Caco-2 (cell line): ENCODE measurements at regions not wholly inside any gene's neighbourhood (a gene's known extent, or its start where the extent isn't known, plus 50 kb on each side); places are given as distances from the start of the nearest gene placed in this dataset.

Source experiments
- BruUV-seq: library from RNA; stranded (reverse); fragments of 400-500 nt; replicated peaks from 2 replicates; lab custom pipeline; 2021; lab: Mats Ljungman, UMichigan
- CTCF ChIA-PET: fragments of 300-600 bp; sonication (Branson Sonifier 250); formaldehyde crosslinking; loops from one replicate; lab custom pipeline; 2022; ENCODE audit warnings: antibody characterized with exemption; lab: Charles Lee
- POLR2A ChIA-PET: fragments of 300-600 bp; sonication (Branson Sonifier 250); formaldehyde crosslinking; loops from one replicate; lab custom pipeline; 2022; ENCODE audit warnings: antibody characterized with exemption; lab: Charles Lee
- DNase-seq, 2 experiments: peaks; one replicate each; pipeline versions ENCODE4 v3.0.0 to v3.0.0-alpha.2; 2020 to 2022
- H3K27me3 ChIP-seq: replicated peaks from 2 replicates; pipeline ENCODE4 v1.6.0; 2011; ENCODE audit warnings: low read length; ENCODE audit not compliant: control insufficient read depth, insufficient read depth
- H3K36me3 ChIP-seq: 2 replicates; pipeline ENCODE4 v1.5.1; 2011; ENCODE audit warnings: low read length; ENCODE audit not compliant: control insufficient read depth, insufficient read depth
- H3K4me1 ChIP-seq: fragments of 250-450 bp; sonication (Bioruptor Pico); 2 replicates; pipeline ENCODE4 v1.5.1; 2020; ENCODE audit warnings: mild to moderate bottlenecking
- H3K4me3 ChIP-seq: 2 replicates; pipeline ENCODE4 v1.5.1; 2011; ENCODE audit warnings: low read depth, mild to moderate bottlenecking, control low read depth, low read length
- H3K9me3 ChIP-seq: fragments of 250-450 bp; sonication (Bioruptor Pico); 2 replicates; pipeline ENCODE4 v1.5.1; 2020; ENCODE audit warnings: mild to moderate bottlenecking, moderate library complexity
- H3K27ac Mint-ChIP-seq: one replicate; pipeline ENCODE4 v1.8.0; 2022; ENCODE audit warnings: mixed read lengths; ENCODE audit not compliant: unreplicated experiment
- H3K27me3 Mint-ChIP-seq: one replicate; pipeline ENCODE4 v1.8.0; 2022; ENCODE audit warnings: mixed read lengths; ENCODE audit not compliant: insufficient read depth, unreplicated experiment
- H3K36me3 Mint-ChIP-seq: one replicate; pipeline ENCODE4 v1.8.0; 2022; ENCODE audit warnings: mild to moderate bottlenecking, mixed read lengths; ENCODE audit not compliant: insufficient read depth, unreplicated experiment
- H3K4me1 Mint-ChIP-seq: one replicate; pipeline ENCODE4 v1.8.0; 2022; ENCODE audit warnings: low read depth, mixed read lengths; ENCODE audit not compliant: unreplicated experiment
- H3K4me3 Mint-ChIP-seq: one replicate; pipeline ENCODE4 v1.8.0; 2022; ENCODE audit warnings: mild to moderate bottlenecking, moderate library complexity, mixed read lengths; ENCODE audit not compliant: unreplicated experiment
- H3K9me3 Mint-ChIP-seq: one replicate; pipeline ENCODE4 v1.8.0; 2022; ENCODE audit warnings: mixed read lengths; ENCODE audit not compliant: unreplicated experiment
- CTCF ChIP-seq, 2 experiments: fragments of 200-600 bp in 1 of 2; IDR thresholded peaks; 1 replicate in 1 of 2; 2 replicates in 1 of 2; pipeline versions ENCODE4 v1.5.1 to v1.8.0; 2011 to 2022; ENCODE audit warnings: antibody characterized with exemption in 1 of 2, control low read depth in 1 of 2, inconsistent platforms in 1 of 2, low read depth in 1 of 2, low read length in 1 of 2, mild to moderate bottlenecking in 1 of 2, moderate library complexity in 1 of 2; ENCODE audit not compliant: insufficient read depth in 1 of 2, severe bottlenecking in 1 of 2, unreplicated experiment in 1 of 2
- intact Hi-C: fragments of 100-400 bp; cut with micrococcal nuclease; formaldehyde crosslinking; loops from one replicate; pipeline ENCODE4 v1.10.0; 2022; ENCODE audit not compliant: unreplicated experiment

- POLR2A ChIA-PET: no interaction called here
- CTCF ChIA-PET: no interaction called here
- Mint-ChIP-seq H3K27me3 (peaks cover 16% of the 10 kb centered on the region), H3K27ac (no peak overlapping the region), H3K36me3 (no peaks in the 10 kb centered on the region), H3K4me1 (no peaks in the 10 kb centered on the region), H3K4me3 (no peak overlapping the region), H3K9me3 (no peaks in the 10 kb centered on the region)
- TF ChIP-seq CTCF (IDR thresholded peaks at IDR 0.05; ENCODE audit: insufficient read depth in 1 of 2, low read depth in 1 of 2, low read length in 1 of 2, severe bottlenecking in 1 of 2, unreplicated experiment in 1 of 2): no peak
- no peaks in the 10 kb centered on the region for H3K36me3 ChIP-seq
- BruUV-seq: no TSS peak
- H3K4me3 ChIP-seq: no peak overlapping the region
- H3K27me3 ChIP-seq: peaks cover 1% of the 10 kb centered on the region; the same call in 1 of the 2 replicates
- no peak for DNase-seq
- H3K4me1 ChIP-seq: no peaks in the 10 kb centered on the region
- no peaks in the 10 kb centered on the region for H3K9me3 ChIP-seq
- intact Hi-C loops: no loop called here
These were observed 683.0 kb downstream of the DHX35 start for GRCh38 chr20:39645131-39645530.

GRCh38 chr20:39643292-39643691 lies 681.1 kb downstream of the DHX35 start:
- no TSS peak for BruUV-seq
- intact Hi-C loops: no loop called here
- POLR2A ChIA-PET: no interaction called here

GRCh38 chr20:39641423-39641822 lies 679.3 kb downstream of the DHX35 start:
- Mint-ChIP-seq H3K36me3 (no peaks in the 10 kb centered on the region), H3K27ac (no peak overlapping the region), H3K4me1 (no peaks in the 10 kb centered on the region), H3K9me3 (no peaks in the 10 kb centered on the region), H3K27me3 (peaks cover 28% of the 10 kb centered on the region), H3K4me3 (no peak overlapping the region)
- H3K4me1 ChIP-seq: no peaks in the 10 kb centered on the region
- no peak for TF ChIP-seq CTCF (IDR thresholded peaks at IDR 0.05; ENCODE audit: insufficient read depth in 1 of 2, low read depth in 1 of 2, low read length in 1 of 2, severe bottlenecking in 1 of 2, unreplicated experiment in 1 of 2)
- H3K4me3 ChIP-seq: no peak overlapping the region
- no TSS peak for BruUV-seq
- no peak for DNase-seq
- no peaks in the 10 kb centered on the region for H3K27me3 ChIP-seq
- no peaks in the 10 kb centered on the region for H3K36me3 ChIP-seq
- ChIA-PET CTCF (no interaction called here), POLR2A (no interaction called here)
- intact Hi-C loops: no loop called here
- no peaks in the 10 kb centered on the region for H3K9me3 ChIP-seq

More at GRCh38 chr20:39643292-39643691, 681.1 kb downstream of the DHX35 start:
- H3K4me1 Mint-ChIP-seq: no peaks in the 10 kb centered on the region
- Histone ChIP-seq H3K36me3 (no peaks in the 10 kb centered on the region), H3K9me3 (no peaks in the 10 kb centered on the region), H3K4me1 (no peaks in the 10 kb centered on the region), H3K27me3 (peaks cover 1% of the 10 kb centered on the region; the same call in 1 of the 2 replicates), H3K4me3 (no peak overlapping the region)
- CTCF ChIA-PET: no interaction called here
- no peak for DNase-seq
- H3K27ac Mint-ChIP-seq: no peak overlapping the region
- H3K4me3 Mint-ChIP-seq: no peak overlapping the region
- peaks cover 21% of the 10 kb centered on the region for H3K27me3 Mint-ChIP-seq
- H3K36me3 Mint-ChIP-seq: no peaks in the 10 kb centered on the region
- no peaks in the 10 kb centered on the region for H3K9me3 Mint-ChIP-seq
- TF ChIP-seq CTCF (IDR thresholded peaks at IDR 0.05; ENCODE audit: insufficient read depth in 1 of 2, low read depth in 1 of 2, low read length in 1 of 2, severe bottlenecking in 1 of 2, unreplicated experiment in 1 of 2): no peak
